ENCODE measurements at regions not wholly inside any gene's neighbourhood (a gene's known extent, or its start where the extent isn't known, plus 50 kb on each side); places are given as distances from the start of the nearest gene placed in this dataset.

DNA sequence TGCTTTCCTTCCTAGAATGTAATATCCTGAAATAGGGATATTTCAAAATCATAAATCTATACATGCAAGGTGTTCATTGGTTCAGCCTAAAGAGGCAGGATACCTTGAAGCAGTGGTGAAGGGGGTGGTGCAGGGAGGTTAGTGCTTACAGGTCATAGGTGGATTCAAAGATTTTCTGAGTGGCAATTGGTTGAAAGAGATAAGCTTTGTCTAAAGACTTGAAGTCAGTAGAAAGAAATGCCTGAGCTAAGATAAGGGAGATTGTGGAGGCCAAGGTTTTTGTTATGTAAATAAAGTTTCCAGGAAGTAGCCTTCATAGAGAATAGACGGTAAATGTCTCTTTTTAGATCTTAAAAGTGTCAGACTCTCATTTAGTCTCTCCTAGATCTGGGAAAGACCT is 741.2 kb upstream of the ZWINT start:
- no peak for TF ChIP-seq CTCF (IDR thresholded peaks at IDR 0.05)
- TF ChIP-seq REST (IDR thresholded peaks at IDR 0.05; ENCODE audit: insufficient read depth in 1 of 2, low read depth in 2 of 2, low read length in 1 of 2): no peak
- no peak for TF ChIP-seq POLR2AphosphoS5 (IDR thresholded peaks at IDR 0.05; ENCODE audit: low read depth, low read length)
- no peak for TF ChIP-seq SIN3A (IDR thresholded peaks at IDR 0.05; ENCODE audit: borderline replicate concordance, insufficient read depth, low read depth, low read length)

Measured in Panc1 (cell line).